HUDEP-2 (cell line): ENCODE measurements at regions not wholly inside any gene's neighbourhood (a gene's known extent, or its start where the extent isn't known, plus 50 kb on each side); places are given as distances from the start of the nearest gene placed in this dataset.

Experiments
- DNase-seq, 76 experiments: peaks; one replicate each; lab custom pipeline; 2025; ENCODE audit not compliant: unreplicated experiment in 76 of 76; lab: John Stamatoyannopoulos, UW

- no peak for DNase-seq
Observed at GRCh38 chr2:15718103-15718943, 126.7 kb downstream of the DDX1 start.

- no peak for DNase-seq
Observed at GRCh38 chr2:15718944-15719323, 127.3 kb downstream of the DDX1 start.

GRCh38 chr2:15719566-15720313, 128.1 kb downstream of the DDX1 start:
- no peak for DNase-seq

- peak in 3 of 76 experiments; percentile 3 to 16 (median 9) for DNase-seq
Observed at GRCh38 chr2:15720561-15721307, 129.1 kb downstream of the DDX1 start.

- no peak for DNase-seq
Observed at GRCh38 chr2:15721411-15722067, 129.9 kb downstream of the DDX1 start.

GRCh38 chr2:15722980-15723379, 131.3 kb downstream of the DDX1 start:
- no peak for DNase-seq

GRCh38 chr2:15724235-15724634, 132.6 kb downstream of the DDX1 start:
- no peak for DNase-seq

GRCh38 chr2:15725101-15725781, 133.6 kb downstream of the DDX1 start:
- DNase-seq: no peak

- no peak for DNase-seq
Observed at GRCh38 chr2:15725782-15726112, 134.1 kb downstream of the DDX1 start.

- DNase-seq: no peak
Observed at GRCh38 chr2:15726321-15727057, 134.8 kb downstream of the DDX1 start.

GRCh38 chr2:15727396-15728244, 136.0 kb downstream of the DDX1 start:
- no peak for DNase-seq

- DNase-seq: no peak
Observed at GRCh38 chr2:15728245-15728938, 136.7 kb downstream of the DDX1 start.

GRCh38 chr2:15729001-15729400, 137.3 kb downstream of the DDX1 start:
- DNase-seq: no peak

- no peak for DNase-seq
Observed at GRCh38 chr2:15729709-15730544, 138.3 kb downstream of the DDX1 start.

GRCh38 chr2:15730545-15731212, 139.0 kb downstream of the DDX1 start:
- DNase-seq: peak in 73 of 76 experiments; percentile 7 to 91 (median 57)

- no peak for DNase-seq
Observed at GRCh38 chr2:15731213-15731888, 139.7 kb downstream of the DDX1 start.
